CD14-positive monocyte (primary cell): ENCODE measurements at regions not wholly inside any gene's neighbourhood (a gene's known extent, or its start where the extent isn't known, plus 50 kb on each side); places are given as distances from the start of the nearest gene placed in this dataset.

Source experiments
- DNase-seq, 3 donors: peaks; one replicate each; pipeline ENCODE4 v3.0.0-alpha.2; 2011 to 2022
- H2AFZ ChIP-seq: 2 replicates; pipeline ENCODE4 v1.6.0; 2012; ENCODE audit warnings: mild to moderate bottlenecking, low read depth, low read length, inconsistent platforms; ENCODE audit not compliant: insufficient read depth, poor library complexity, severe bottlenecking
- H3K27ac ChIP-seq, 2 donors: 1 replicate in 1 of 2; 2 replicates in 1 of 2; pipeline ENCODE4 v1.5.1; 2012 to 2013; ENCODE audit warnings: low read length in 2 of 2, control low read depth in 1 of 2, inconsistent platforms in 1 of 2, low read depth in 1 of 2, mild to moderate bottlenecking in 1 of 2
- H3K27me3 ChIP-seq, 2 donors: one replicate each; pipeline versions ENCODE4 v1.6.0 to v1.6.1; 2011 to 2013; ENCODE audit warnings: low read length in 2 of 2; ENCODE audit not compliant: control insufficient read depth in 2 of 2, insufficient read depth in 2 of 2
- H3K36me3 ChIP-seq, 2 donors: replicated peaks in 1 of 2; 1 replicate in 1 of 2; 2 replicates in 1 of 2; pipeline versions ENCODE4 v1.5.1 to v1.6.1; 2012 to 2013; ENCODE audit warnings: low read length in 2 of 2, control low read depth in 1 of 2, inconsistent platforms in 1 of 2, mild to moderate bottlenecking in 1 of 2; ENCODE audit not compliant: insufficient read depth in 2 of 2, control insufficient read depth in 1 of 2
- H3K4me1 ChIP-seq, 2 donors: 1 replicate in 1 of 2; 2 replicates in 1 of 2; pipeline versions ENCODE4 v1.5.1 to v1.6.1; 2012 to 2013; ENCODE audit warnings: low read length in 2 of 2, control low read depth in 1 of 2, inconsistent platforms in 1 of 2, mild to moderate bottlenecking in 1 of 2, moderate library complexity in 1 of 2; ENCODE audit not compliant: insufficient read depth in 2 of 2, control insufficient read depth in 1 of 2
- H3K4me2 ChIP-seq: replicated peaks from 2 replicates; pipeline ENCODE3; 2012; ENCODE audit warnings: low read length, moderate library complexity, mild to moderate bottlenecking; ENCODE audit not compliant: poor library complexity, severe bottlenecking; ENCODE audit errors: extremely low read depth
- H3K4me3 ChIP-seq, 3 experiments: fragments of 200-600 bp in 1 of 3; sonication (generic) in 1 of 3; replicated peaks in 1 of 3; 1 replicate in 2 of 3; 2 replicates in 1 of 3; pipeline ENCODE4 v1.5.1; 2011 to 2013; ENCODE audit warnings: low read length in 3 of 3, mild to moderate bottlenecking in 3 of 3, control low read depth in 2 of 3, low read depth in 2 of 3, inconsistent platforms in 1 of 3, moderate library complexity in 1 of 3
- H3K79me2 ChIP-seq: 2 replicates; pipeline ENCODE4 v1.6.0; 2012; ENCODE audit warnings: mild to moderate bottlenecking, control low read depth, inconsistent platforms, low read length, moderate library complexity; ENCODE audit not compliant: insufficient read depth
- H3K9ac ChIP-seq: 2 replicates; pipeline ENCODE4 v1.6.0; 2017; ENCODE audit warnings: low read length, mild to moderate bottlenecking; ENCODE audit not compliant: insufficient read depth, poor library complexity, severe bottlenecking
- H3K9me3 ChIP-seq, 2 donors: replicated peaks in 1 of 2; 1 replicate in 1 of 2; 2 replicates in 1 of 2; pipeline versions ENCODE4 v1.5.1 to v1.6.1; 2012 to 2013; ENCODE audit warnings: low read length in 2 of 2, control low read depth in 1 of 2; ENCODE audit not compliant: control insufficient read depth in 1 of 2, insufficient read depth in 1 of 2
- H4K20me1 ChIP-seq: 2 replicates; pipeline ENCODE4 v1.6.0; 2012; ENCODE audit warnings: mild to moderate bottlenecking, low read length, control low read depth, moderate library complexity; ENCODE audit not compliant: insufficient read depth
- H3K27ac Mint-ChIP-seq, 7 donors: one replicate each; pipeline ENCODE4 v1.8.0; 2020; ENCODE audit warnings: mild to moderate bottlenecking in 7 of 7, mixed read lengths in 7 of 7, moderate library complexity in 6 of 7, inconsistent platforms in 2 of 7
- H3K27me3 Mint-ChIP-seq, 3 donors: one replicate each; pipeline ENCODE4 v1.8.0; 2021 to 2022; ENCODE audit warnings: low read depth in 3 of 3, mild to moderate bottlenecking in 3 of 3, mixed read lengths in 3 of 3, moderate library complexity in 3 of 3, inconsistent platforms in 1 of 3
- H3K36me3 Mint-ChIP-seq, 2 donors: one replicate each; pipeline ENCODE4 v1.8.0; 2020; ENCODE audit warnings: mixed read lengths in 2 of 2, inconsistent platforms in 1 of 2, mild to moderate bottlenecking in 1 of 2
- H3K4me1 Mint-ChIP-seq: one replicate; pipeline ENCODE4 v1.8.0; 2020; ENCODE audit warnings: mild to moderate bottlenecking, mixed read lengths
- H3K4me3 Mint-ChIP-seq, 2 donors: one replicate each; pipeline ENCODE4 v1.8.0; 2020; ENCODE audit warnings: mild to moderate bottlenecking in 2 of 2, mixed read lengths in 2 of 2, moderate library complexity in 1 of 2
- H3K9me3 Mint-ChIP-seq, 7 donors: one replicate each; pipeline ENCODE4 v1.8.0; 2020 to 2022; ENCODE audit warnings: mixed read lengths in 7 of 7, mild to moderate bottlenecking in 6 of 7, moderate library complexity in 6 of 7, inconsistent platforms in 2 of 7
- CTCF ChIP-seq: fragments of 200-600 bp; IDR thresholded peaks from one replicate; pipeline ENCODE4 v1.8.0; 2022; ENCODE audit warnings: antibody characterized with exemption, mild to moderate bottlenecking
- WGBS: methylation state at CpG from one replicate; pipeline ENCODE4 v1.1.5; 2013; ENCODE audit warnings: missing lambda C conversion rate; ENCODE audit not compliant: insufficient coverage; 5-methylcytosine and 5-hydroxymethylcytosine counted together
- intact Hi-C, 2 donors: fragments of 100-400 bp; cut with micrococcal nuclease; formaldehyde crosslinking; loops; one replicate each; pipeline versions ENCODE4 v1.15.0 to v1.15.1; 2023

GRCh38 chr16:8436931-8437330 is 153.4 kb downstream of the TMEM114 start:
- no CpG with 5 or more reads among the region's 5 CpGs for WGBS
- Histone ChIP-seq H3K4me2 (no peak overlapping the region), H3K79me2 (no peaks in the 10 kb centered on the region), H3K4me1 (no peaks in the 10 kb centered on the region), H3K4me3 (no peak overlapping the region), H3K9me3 (peaks cover 8 to 15% of the 10 kb centered on the region in 2 donors), H3K27me3 (no peaks in the 10 kb centered on the region), H2AFZ (no peak overlapping the region), H3K27ac (no peak overlapping the region), H4K20me1 (no peaks in the 10 kb centered on the region), H3K9ac (no peak overlapping the region), H3K36me3 (no peaks in the 10 kb centered on the region)
- H3K9me3 Mint-ChIP-seq: peaks cover 2 to 20% (median 6%) of the 10 kb centered on the region in 7 donors
- no peaks in the 10 kb centered on the region for H3K36me3 Mint-ChIP-seq
- TF ChIP-seq CTCF: no peak
- intact Hi-C loops: no loop called here
- no peaks in the 10 kb centered on the region for H3K4me1 Mint-ChIP-seq
- no peak for DNase-seq
- no peak overlapping the region for H3K4me3 Mint-ChIP-seq
- no peak overlapping the region for H3K27ac Mint-ChIP-seq
- peaks cover 0 to 4% (median 3%) of the 10 kb centered on the region in 3 donors for H3K27me3 Mint-ChIP-seq

DNA sequence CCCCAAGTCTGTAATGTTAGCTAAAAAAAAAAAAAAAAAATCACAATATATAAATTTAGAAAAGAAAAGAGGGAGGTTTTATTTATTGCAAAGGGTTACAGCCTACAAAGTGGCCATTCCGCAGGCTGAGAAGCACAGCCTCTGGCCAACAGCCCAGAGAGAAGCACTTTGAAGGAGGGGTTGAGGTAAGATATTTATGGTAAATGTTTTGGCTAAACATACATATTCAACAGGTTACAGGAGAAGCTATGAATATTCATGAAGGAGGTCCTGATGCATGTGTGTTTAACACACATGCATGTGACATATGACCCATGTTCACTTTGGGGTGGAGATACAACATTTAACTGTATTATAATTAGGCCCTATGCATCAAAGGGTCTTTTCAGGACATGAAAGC is 158.5 kb downstream of the TMEM114 start:
- Histone ChIP-seq H3K4me1 (no peaks in the 10 kb centered on the region), H3K79me2 (no peaks in the 10 kb centered on the region), H3K4me2 (no peak overlapping the region), H3K27me3 (no peaks in the 10 kb centered on the region), H3K9ac (no peak overlapping the region), H3K36me3 (no peaks in the 10 kb centered on the region), H2AFZ (no peak overlapping the region), H3K9me3 (no peaks in the 10 kb centered on the region), H3K27ac (no peak overlapping the region), H4K20me1 (no peaks in the 10 kb centered on the region), H3K4me3 (no peak overlapping the region)
- DNase-seq: no peak
- Mint-ChIP-seq H3K4me1 (no peaks in the 10 kb centered on the region), H3K27me3 (peaks cover 0 to 2% (median 1%) of the 10 kb centered on the region in 3 donors), H3K4me3 (no peak overlapping the region), H3K9me3 (peaks cover 4 to 13% (median 6%) of the 10 kb centered on the region in 7 donors), H3K27ac (no peak overlapping the region), H3K36me3 (no peaks in the 10 kb centered on the region)
- no CpG with 5 or more reads among the region's 1 CpG for WGBS
- no peak for TF ChIP-seq CTCF
- intact Hi-C loops: no loop called here
